Heart right ventricle (tissue), 16 donors: ENCODE measurements at regions not wholly inside any gene's neighbourhood (a gene's known extent, or its start where the extent isn't known, plus 50 kb on each side); places are given as distances from the start of the nearest gene placed in this dataset.
A peak's percentile ranks its signal among the peaks of the same experiment; 100 is the strongest.

Source experiments
- ATAC-seq, 8 donors: fragments of 200-7000 bp; cut with Tn5 transposase; one replicate each; pipeline ENCODE4 v1.9.1; 2020; ENCODE audit warnings: mild to moderate bottlenecking in 8 of 8, moderate library complexity in 8 of 8, moderate number of reproducible peaks in 1 of 8
- DNase-seq, 2 donors: peaks; one replicate each; pipeline ENCODE4 v3.0.0-alpha.2; 2020
- H3K27ac ChIP-seq, 10 donors: fragments of 200-600 bp; sonication (generic) in 2 of 10; one replicate each; pipeline versions ENCODE4 v1.5.0 to v1.8.0; 2020 to 2022; ENCODE audit warnings: mild to moderate bottlenecking in 3 of 10
- H3K27me3 ChIP-seq, 7 donors: fragments of 200-600 bp; one replicate each; pipeline ENCODE4 v1.8.0; 2021 to 2022; ENCODE audit warnings: mild to moderate bottlenecking in 2 of 7
- H3K36me3 ChIP-seq, 9 donors: fragments of 200-600 bp; sonication (generic) in 1 of 9; one replicate each; pipeline versions ENCODE4 v1.5.0 to v1.8.0; 2020 to 2022; ENCODE audit warnings: mild to moderate bottlenecking in 2 of 9
- H3K4me1 ChIP-seq, 9 donors: fragments of 200-600 bp; sonication (generic) in 1 of 9; one replicate each; pipeline versions ENCODE4 v1.5.0 to v1.8.0; 2020 to 2022; ENCODE audit warnings: mild to moderate bottlenecking in 4 of 9
- H3K4me3 ChIP-seq, 10 donors: fragments of 200-600 bp; sonication (generic) in 2 of 10; one replicate each; pipeline versions ENCODE4 v1.5.0 to v1.8.0; 2020 to 2022; ENCODE audit warnings: mild to moderate bottlenecking in 7 of 10, moderate library complexity in 2 of 10
- H3K9me3 ChIP-seq, 11 donors: fragments of 200-600 bp in 10 of 11; sonication (generic) in 2 of 11; one replicate each; pipeline versions ENCODE4 v1.5.0 to v1.8.0; 2013 to 2022; ENCODE audit warnings: mild to moderate bottlenecking in 2 of 11, control low read depth in 1 of 11, moderate library complexity in 1 of 11
- CTCF ChIP-seq, 9 donors: fragments of 200-600 bp; sonication (generic) in 2 of 9; IDR thresholded peaks; one replicate each; pipeline versions ENCODE4 v1.5.0 to v1.8.0; 2021 to 2022; ENCODE audit warnings: antibody characterized with exemption in 9 of 9, mild to moderate bottlenecking in 5 of 9, moderate library complexity in 1 of 9
- WGBS, 2 donors: extraction: QIAGEN DNeasy Blood & Tissue Kit; methylation state at CpG; one replicate each; pipeline ENCODE4 v1.1.7; 2013; ENCODE audit warnings: inconsistent platforms in 1 of 2; 5-methylcytosine and 5-hydroxymethylcytosine counted together
- intact Hi-C, 10 donors: fragments of 100-400 bp; cut with DNase I; formaldehyde crosslinking; loops; one replicate each; pipeline versions ENCODE4 v1.11.1 to v1.14.2; 2022
- donor health status: Arrhythmogenic right ventricular cardiomyopathy.
- donor health status: ischemic (EF 13 %, LVEDD 7.1; RV severe dilation, severe dysfunction).
- donor health status: healthy with polysubstance abuse.
- donor health status: DM: no; HTN: yes; CAD: no.
- donor health status: DM: no; HTN: no; CAD: no.
- donor health status: ischemic (EF 25% LVEDD 6.9; RV normal size, moderate dysfunction).
- donor health status: ischemic (EF 25% LVEDD 5.7; RV mildly dilated, moderate dysfunction).
- donor health status: healthy.
- donor health status: DM: yes; HTN: yes; CAD: no.
- donor health status: Ischemic cardiomyopathy.
- donor health status: ischemic (EF 35%, LVEDD 5.7; RV mildly dilated, moderate dysfunction).
- donor health status: nonischemic (EF 11% LVEDD 7.7; RV severe dilation, severe dysfunction).
- donor health status: DM: yes; HTN: yes; CAD: no.
- donor health status: PGD.
- donor health status: ischemic (EF 29% LVEDD 5.4; RV normal size, mild dysfunction).
- donor health status: nonischemic (EF 23%, LVEDD 6.1; RV moderate dilation, normal function).

GRCh38 chr2:120932881-120933280 lies 197.2 kb downstream of the GLI2 start:
- Histone ChIP-seq H3K36me3 (no peaks in the 10 kb centered on the region), H3K9me3 (peaks cover 0 to 10% (median 0%) of the 10 kb centered on the region in 11 donors), H3K4me3 (no peak overlapping the region), H3K27me3 (peaks cover 0 to 5% (median 0%) of the 10 kb centered on the region in 7 donors), H3K4me1 (peaks cover 0 to 31% (median 16%) of the 10 kb centered on the region in 9 donors), H3K27ac (no peak overlapping the region)
- 80 to 81% methylated on average over 7 of the region's 7 CpGs for WGBS, 2 donors
- intact Hi-C loops, result no loop called here
- ATAC-seq (no peak), DNase-seq (no peak)
- no peak for TF ChIP-seq CTCF (IDR thresholded peaks at IDR 0.05)

DNA sequence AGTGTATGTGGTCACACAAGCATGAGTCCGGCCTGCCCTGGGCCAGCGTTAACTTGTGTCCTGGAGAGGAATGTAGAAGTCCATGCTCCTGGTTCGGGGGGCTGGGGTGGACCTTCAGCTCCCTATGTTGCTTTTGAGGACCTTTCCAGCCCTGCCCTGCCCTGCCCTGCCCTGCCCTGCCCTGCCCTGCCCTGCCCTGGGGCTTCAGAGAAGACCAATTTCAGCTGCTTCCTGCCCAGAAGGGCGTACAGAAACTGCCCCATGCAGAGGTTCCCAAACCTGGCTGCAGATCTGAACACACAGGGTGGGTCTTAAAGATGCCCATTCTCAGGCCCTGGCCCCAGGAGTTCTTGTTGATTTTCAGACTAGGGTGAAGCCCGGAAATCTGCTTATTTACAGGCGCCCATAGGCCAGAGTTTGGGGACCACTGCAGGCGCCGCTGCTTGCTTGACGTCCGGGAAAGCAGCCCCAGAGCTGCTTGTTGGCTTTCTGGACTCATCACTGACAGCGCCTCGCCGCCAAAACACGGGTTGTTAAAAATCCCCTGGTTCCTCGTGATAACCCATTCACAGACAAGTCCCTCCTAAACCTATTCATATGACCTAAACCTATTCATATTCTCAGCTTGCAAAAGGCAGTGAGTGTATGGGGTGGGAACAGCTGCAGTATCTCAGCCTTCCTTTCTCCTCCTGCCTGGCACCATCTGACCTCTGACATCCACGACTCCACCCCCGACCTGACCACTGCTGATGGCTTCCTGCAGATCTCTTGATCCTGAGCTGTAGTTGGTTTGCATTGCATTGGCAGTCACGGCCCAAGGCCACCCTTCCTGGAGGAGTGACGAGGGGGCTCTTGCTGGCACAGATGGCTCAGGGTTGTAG lies 198.3 kb downstream of the GLI2 start:
- no peak for ATAC-seq

GRCh38 chr2:120934574-120935338 lies 199.1 kb downstream of the GLI2 start:
- peak in 4 of 8 donors; percentile 13 to 72 (median 44) for ATAC-seq
- Histone ChIP-seq H3K4me1 (peaks cover 0 to 44% (median 18%) of the 10 kb centered on the region in 9 donors), H3K27me3 (peaks cover 0 to 5% (median 0%) of the 10 kb centered on the region in 7 donors), H3K36me3 (no peaks in the 10 kb centered on the region), H3K9me3 (peaks cover 0 to 10% (median 0%) of the 10 kb centered on the region in 11 donors), H3K27ac (peak overlapping the region in 1 of 10 donors; percentile 58), H3K4me3 (no peak overlapping the region)
- no peak for DNase-seq
- WGBS, 2 donors, result 59 to 64% methylated on average over 17 of the region's 17 CpGs
- TF ChIP-seq CTCF (IDR thresholded peaks at IDR 0.05), result no peak
- intact Hi-C loops, result no loop called here

More for the DNA sequence above, 198.3 kb downstream of the GLI2 start:
- intact Hi-C loops, result no loop called here
- Histone ChIP-seq H3K27me3 (peaks cover 0 to 5% (median 0%) of the 10 kb centered on the region in 7 donors), H3K27ac (no peak overlapping the region), H3K9me3 (peaks cover 0 to 10% (median 0%) of the 10 kb centered on the region in 11 donors), H3K4me1 (peaks cover 0 to 38% (median 18%) of the 10 kb centered on the region in 9 donors), H3K36me3 (no peaks in the 10 kb centered on the region), H3K4me3 (no peak overlapping the region)
- DNase-seq, result no peak
- 83 to 86% methylated on average over 19 of the region's 19 CpGs for WGBS, 2 donors
- TF ChIP-seq CTCF (IDR thresholded peaks at IDR 0.05), result no peak
